ENCODE measurements at regions not wholly inside any gene's neighbourhood (a gene's known extent, or its start where the extent isn't known, plus 50 kb on each side); places are given as distances from the start of the nearest gene placed in this dataset.

- H3K4me3 ChIP-seq (ENCODE audit: low read depth, low read length), result no peak overlapping the region
- peak; percentile 11 for DNase-seq (ENCODE audit: low read depth)
- TF ChIP-seq CTCF (IDR thresholded peaks at IDR 0.05; ENCODE audit: insufficient read depth, low read depth, low read length), result no peak
Measured at GRCh38 chr10:9198611-9199010, 1144.1 kb downstream of the GATA3 start.

GRCh38 chr10:9205558-9205957 is 1151.1 kb downstream of the GATA3 start:
- no peak overlapping the region for H3K4me3 ChIP-seq (ENCODE audit: low read depth, low read length)
- DNase-seq (ENCODE audit: low read depth), result no peak
- TF ChIP-seq CTCF (IDR thresholded peaks at IDR 0.05; ENCODE audit: insufficient read depth, low read depth, low read length), result no peak

- peak; percentile 56 for DNase-seq (ENCODE audit: low read depth)
- TF ChIP-seq CTCF (IDR thresholded peaks at IDR 0.05; ENCODE audit: insufficient read depth, low read depth, low read length), result peak; percentile 82
- H3K4me3 ChIP-seq (ENCODE audit: low read depth, low read length), result no peak overlapping the region
Measured at GRCh38 chr10:9209105-9209798, 1154.8 kb downstream of the GATA3 start.

- no peak overlapping the region for H3K4me3 ChIP-seq (ENCODE audit: low read depth, low read length)
- TF ChIP-seq CTCF (IDR thresholded peaks at IDR 0.05; ENCODE audit: insufficient read depth, low read depth, low read length), result peak; percentile 47
- no peak for DNase-seq (ENCODE audit: low read depth)
Measured at GRCh38 chr10:9211228-9211627, 1156.7 kb downstream of the GATA3 start.

- no peak overlapping the region for H3K4me3 ChIP-seq (ENCODE audit: low read depth, low read length)
- no peak for TF ChIP-seq CTCF (IDR thresholded peaks at IDR 0.05; ENCODE audit: insufficient read depth, low read depth, low read length)
- DNase-seq (ENCODE audit: low read depth), result no peak
Measured at GRCh38 chr10:9214618-9215017, 1160.1 kb downstream of the GATA3 start.

GRCh38 chr10:9215121-9215520 is 1160.6 kb downstream of the GATA3 start:
- no peak for DNase-seq (ENCODE audit: low read depth)
- no peak for TF ChIP-seq CTCF (IDR thresholded peaks at IDR 0.05; ENCODE audit: insufficient read depth, low read depth, low read length)
- H3K4me3 ChIP-seq (ENCODE audit: low read depth, low read length), result no peak overlapping the region

- no peak for DNase-seq (ENCODE audit: low read depth)
- H3K4me3 ChIP-seq (ENCODE audit: low read depth, low read length), result no peak overlapping the region
- no peak for TF ChIP-seq CTCF (IDR thresholded peaks at IDR 0.05; ENCODE audit: insufficient read depth, low read depth, low read length)
Measured at GRCh38 chr10:9219860-9220259, 1165.4 kb downstream of the GATA3 start.
